Activated CD4-positive, alpha-beta T cell treated with anti-CD3 and anti-CD28 coated beads, Interleukin-2, amount 10 ng/mL, durations not matched to agents 24 days and 14 days (primary cell): ENCODE measurements at regions not wholly inside any gene's neighbourhood (a gene's known extent, or its start where the extent isn't known, plus 50 kb on each side); places are given as distances from the start of the nearest gene placed in this dataset.

Experiments used
- DNase-seq: peaks from one replicate; pipeline ENCODE4 v3.0.0; 2022
- H3K27ac Mint-ChIP-seq: one replicate; pipeline ENCODE4 v1.8.0; 2022; ENCODE audit warnings: mild to moderate bottlenecking, mixed read lengths
- H3K27me3 Mint-ChIP-seq: one replicate; pipeline ENCODE4 v1.8.0; 2022; ENCODE audit warnings: mixed read lengths
- H3K36me3 Mint-ChIP-seq: one replicate; pipeline ENCODE4 v1.8.0; 2022; ENCODE audit warnings: low read depth, mild to moderate bottlenecking, mixed read lengths
- H3K4me1 Mint-ChIP-seq: one replicate; pipeline ENCODE4 v1.8.0; 2021; ENCODE audit warnings: mixed read lengths
- H3K4me3 Mint-ChIP-seq: one replicate; pipeline ENCODE4 v1.8.0; 2022; ENCODE audit warnings: mild to moderate bottlenecking, moderate library complexity, mixed read lengths
- H3K9me3 Mint-ChIP-seq: one replicate; pipeline ENCODE4 v1.8.0; 2021; ENCODE audit warnings: mixed read lengths
- intact Hi-C: fragments of 100-400 bp; cut with micrococcal nuclease; formaldehyde crosslinking; loops from one replicate; pipeline ENCODE4 v1.15.1; 2023

GRCh38 chr3:68428495-68428894 lies 503.9 kb downstream of the TAFA4 start:
- no peak for DNase-seq
- no peaks in the 10 kb centered on the region for H3K4me1 Mint-ChIP-seq
- peaks cover 5% of the 10 kb centered on the region for H3K9me3 Mint-ChIP-seq
- no peaks in the 10 kb centered on the region for H3K36me3 Mint-ChIP-seq
- H3K27ac Mint-ChIP-seq: no peak overlapping the region
- intact Hi-C loops: no loop called here
- H3K4me3 Mint-ChIP-seq: no peak overlapping the region
- H3K27me3 Mint-ChIP-seq: no peaks in the 10 kb centered on the region

- no peak for DNase-seq
- intact Hi-C loops: no loop called here
- no peaks in the 10 kb centered on the region for H3K36me3 Mint-ChIP-seq
Measured at GRCh38 chr3:68424796-68425460, 507.4 kb downstream of the TAFA4 start.

GRCh38 chr3:68408626-68409025 lies 523.7 kb downstream of the TAFA4 start:
- H3K4me1 Mint-ChIP-seq: no peaks in the 10 kb centered on the region
- no peaks in the 10 kb centered on the region for H3K27me3 Mint-ChIP-seq
- intact Hi-C loops: no loop called here
- H3K4me3 Mint-ChIP-seq: no peak overlapping the region
- no peak for DNase-seq
- peaks cover 6% of the 10 kb centered on the region for H3K9me3 Mint-ChIP-seq
- no peak overlapping the region for H3K27ac Mint-ChIP-seq
- no peaks in the 10 kb centered on the region for H3K36me3 Mint-ChIP-seq

More at GRCh38 chr3:68424796-68425460, 507.4 kb downstream of the TAFA4 start:
- Mint-ChIP-seq H3K9me3 (no peaks in the 10 kb centered on the region), H3K27me3 (no peaks in the 10 kb centered on the region), H3K27ac (no peak overlapping the region), H3K4me1 (no peaks in the 10 kb centered on the region), H3K4me3 (no peak overlapping the region)

- H3K9me3 Mint-ChIP-seq: peaks cover 4% of the 10 kb centered on the region
- no peaks in the 10 kb centered on the region for H3K27me3 Mint-ChIP-seq
- intact Hi-C loops: no loop called here
- H3K4me1 Mint-ChIP-seq: no peaks in the 10 kb centered on the region
- DNase-seq: no peak
- no peaks in the 10 kb centered on the region for H3K36me3 Mint-ChIP-seq
- H3K4me3 Mint-ChIP-seq: no peak overlapping the region
- no peak overlapping the region for H3K27ac Mint-ChIP-seq
Measured at GRCh38 chr3:68403741-68404140, 528.6 kb downstream of the TAFA4 start.

DNA sequence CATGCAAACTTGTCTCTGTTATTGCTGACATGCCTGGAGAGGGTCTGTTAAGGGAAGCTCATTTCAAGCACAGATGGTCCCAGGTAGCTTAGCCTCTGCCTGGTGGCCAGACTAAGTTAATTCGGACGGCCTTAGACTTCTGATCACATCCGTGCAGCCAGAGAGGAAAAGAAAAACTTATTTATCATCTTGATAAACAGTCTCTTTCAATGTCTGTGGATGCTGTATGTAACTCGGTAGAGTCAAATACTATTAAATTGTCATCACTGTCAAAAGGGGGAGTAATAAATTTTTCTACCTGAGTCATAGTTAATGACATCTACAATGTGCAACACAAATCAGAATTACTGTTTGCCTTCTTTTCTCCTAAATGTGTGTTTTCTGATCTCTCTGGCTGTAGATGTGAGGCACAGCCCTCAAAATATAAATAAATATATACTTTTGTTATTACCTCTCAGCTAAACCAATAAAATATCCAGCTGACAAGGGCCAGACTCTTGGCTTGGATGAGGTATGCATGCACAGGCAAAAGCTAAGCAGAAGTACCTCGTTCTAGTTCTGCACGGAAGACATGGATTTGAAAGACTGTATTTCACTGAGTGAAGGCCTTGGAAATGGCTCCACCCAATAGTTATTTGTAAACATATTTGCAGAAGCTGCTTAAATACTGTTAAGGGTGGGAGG lies 530.0 kb downstream of the TAFA4 start:
- DNase-seq: no peak
- Mint-ChIP-seq H3K27ac (no peak overlapping the region), H3K9me3 (peaks cover 4% of the 10 kb centered on the region)

DNA sequence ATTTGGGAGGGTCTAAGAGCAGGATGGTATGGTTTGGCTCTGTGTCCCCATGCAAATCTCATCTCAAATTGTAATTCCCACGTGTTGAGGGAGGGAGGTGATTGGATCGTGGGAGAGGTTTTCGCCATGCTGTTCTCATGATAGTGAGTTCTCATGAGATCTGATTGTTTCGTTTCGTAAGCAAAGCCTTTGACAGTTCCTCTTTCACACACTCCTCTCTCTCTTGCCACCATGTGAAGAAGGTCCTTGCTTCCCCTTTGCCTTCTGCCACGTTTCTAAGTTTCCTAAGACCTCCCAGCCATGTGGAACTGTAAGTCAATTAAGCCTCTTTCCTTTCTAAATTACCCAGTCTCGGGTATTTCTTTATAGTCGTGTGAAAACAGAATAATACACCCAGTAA lies 553.7 kb downstream of the TAFA4 start:
- Mint-ChIP-seq H3K27ac (no peak overlapping the region), H3K27me3 (no peaks in the 10 kb centered on the region), H3K36me3 (no peaks in the 10 kb centered on the region), H3K9me3 (peaks cover 35% of the 10 kb centered on the region), H3K4me3 (no peak overlapping the region), H3K4me1 (no peaks in the 10 kb centered on the region)
- DNase-seq: no peak
- intact Hi-C loops: no loop called here

More for the DNA sequence above, 530.0 kb downstream of the TAFA4 start:
- no peaks in the 10 kb centered on the region for H3K4me1 Mint-ChIP-seq
- intact Hi-C loops: no loop called here
- H3K36me3 Mint-ChIP-seq: no peaks in the 10 kb centered on the region
- no peak overlapping the region for H3K4me3 Mint-ChIP-seq
- H3K27me3 Mint-ChIP-seq: no peaks in the 10 kb centered on the region

DNA sequence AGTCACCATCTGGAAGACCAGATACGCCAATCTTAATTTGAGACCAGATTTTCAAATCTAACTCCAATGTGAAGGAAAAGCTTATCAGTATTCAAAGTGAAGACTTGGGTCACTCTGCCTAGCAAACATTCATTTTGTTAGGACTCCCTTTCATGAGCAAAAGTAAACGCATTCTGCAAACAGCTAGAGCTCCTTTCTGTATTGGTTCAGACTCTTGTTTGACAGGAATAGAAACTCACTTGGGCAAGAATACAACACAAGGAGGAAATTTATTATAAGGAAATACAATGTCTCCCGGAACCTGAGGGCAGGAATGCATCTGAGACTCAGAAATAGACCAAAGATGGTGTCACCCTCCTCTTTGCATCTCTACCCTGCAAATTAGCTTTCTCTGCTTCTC lies 558.6 kb downstream of the TAFA4 start:
- H3K27ac Mint-ChIP-seq: no peak overlapping the region
- intact Hi-C loops: no loop called here
- no peaks in the 10 kb centered on the region for H3K36me3 Mint-ChIP-seq

DNA sequence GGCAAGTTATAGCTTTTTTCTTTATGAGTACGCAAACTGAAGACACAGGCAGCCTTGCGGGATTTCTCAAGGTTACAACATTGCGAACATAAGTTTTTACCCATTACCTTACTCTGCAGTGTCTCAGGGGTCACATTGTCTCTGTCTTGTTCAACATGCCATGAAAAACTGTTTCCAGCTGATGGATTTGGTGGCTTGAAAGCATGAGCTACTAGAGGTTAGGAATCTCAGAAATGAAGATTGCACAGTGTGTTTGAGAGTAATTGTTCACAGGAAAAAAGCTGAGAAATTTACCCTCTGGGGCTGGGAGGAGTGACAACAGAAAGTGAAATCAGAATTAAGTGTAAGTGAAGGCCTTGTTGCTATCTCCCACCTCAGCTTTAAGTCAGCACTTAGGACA lies 568.6 kb downstream of the TAFA4 start:
- Mint-ChIP-seq H3K27ac (no peak overlapping the region), H3K4me3 (no peak overlapping the region), H3K4me1 (no peaks in the 10 kb centered on the region), H3K9me3 (no peaks in the 10 kb centered on the region), H3K36me3 (no peaks in the 10 kb centered on the region), H3K27me3 (no peaks in the 10 kb centered on the region)
- DNase-seq: no peak
- intact Hi-C loops: no loop called here

More for the DNA sequence above, 558.6 kb downstream of the TAFA4 start:
- H3K27me3 Mint-ChIP-seq: no peaks in the 10 kb centered on the region
- no peak overlapping the region for H3K4me3 Mint-ChIP-seq
- no peak for DNase-seq
- no peaks in the 10 kb centered on the region for H3K4me1 Mint-ChIP-seq
- peaks cover 17% of the 10 kb centered on the region for H3K9me3 Mint-ChIP-seq

DNA sequence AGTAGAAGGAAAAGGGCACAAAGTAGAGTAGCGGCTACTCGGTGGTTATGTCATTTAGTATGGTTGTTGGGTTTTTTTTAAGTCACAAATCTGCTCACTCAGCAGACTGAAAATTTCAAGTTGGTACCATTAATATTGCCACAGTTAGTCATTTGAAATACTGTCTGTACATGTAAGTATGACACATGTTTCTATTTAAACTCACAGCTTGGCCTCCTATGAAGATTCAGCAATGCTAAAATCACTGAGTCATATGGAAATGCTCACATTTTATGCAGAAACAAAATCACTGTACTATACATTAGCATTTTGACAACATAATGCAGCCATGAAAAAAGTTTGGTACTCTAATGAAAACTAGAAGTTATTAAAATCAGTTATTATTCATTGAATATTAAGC lies 571.9 kb downstream of the TAFA4 start:
- no peaks in the 10 kb centered on the region for H3K9me3 Mint-ChIP-seq
- intact Hi-C loops: no loop called here
- DNase-seq: no peak
- no peaks in the 10 kb centered on the region for H3K36me3 Mint-ChIP-seq
- H3K27me3 Mint-ChIP-seq: no peaks in the 10 kb centered on the region
- no peak overlapping the region for H3K27ac Mint-ChIP-seq
- no peak overlapping the region for H3K4me3 Mint-ChIP-seq
- no peaks in the 10 kb centered on the region for H3K4me1 Mint-ChIP-seq

- no peaks in the 10 kb centered on the region for H3K9me3 Mint-ChIP-seq
- intact Hi-C loops: no loop called here
- no peak overlapping the region for H3K27ac Mint-ChIP-seq
- no peaks in the 10 kb centered on the region for H3K27me3 Mint-ChIP-seq
- no peak overlapping the region for H3K4me3 Mint-ChIP-seq
- no peaks in the 10 kb centered on the region for H3K4me1 Mint-ChIP-seq
- H3K36me3 Mint-ChIP-seq: no peaks in the 10 kb centered on the region
- no peak for DNase-seq
Measured at GRCh38 chr3:68345781-68346180, 586.6 kb downstream of the TAFA4 start.

DNA sequence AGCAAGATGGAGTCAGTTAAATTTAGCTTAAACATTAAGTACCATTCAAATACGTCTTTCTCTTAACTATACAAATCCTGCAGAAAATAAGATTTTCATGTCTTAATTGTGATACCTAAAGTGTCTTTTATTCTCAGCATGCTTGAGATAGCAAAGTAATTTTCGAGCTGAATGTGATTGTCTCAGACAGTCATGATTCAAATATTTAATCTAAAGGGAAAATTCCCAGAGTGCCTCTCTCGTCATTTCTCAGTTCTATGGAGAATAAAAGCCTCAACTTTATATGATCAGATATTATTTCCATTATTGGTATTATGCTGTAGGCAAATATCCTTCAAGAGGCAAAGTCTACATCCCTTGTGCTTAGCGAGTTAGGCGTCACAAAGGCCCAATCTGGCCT lies 589.9 kb downstream of the TAFA4 start:
- Mint-ChIP-seq H3K36me3 (no peaks in the 10 kb centered on the region), H3K4me1 (no peaks in the 10 kb centered on the region), H3K27me3 (no peaks in the 10 kb centered on the region), H3K4me3 (no peak overlapping the region), H3K9me3 (no peaks in the 10 kb centered on the region), H3K27ac (no peak overlapping the region)
- DNase-seq: no peak
- intact Hi-C loops: no loop called here

DNA sequence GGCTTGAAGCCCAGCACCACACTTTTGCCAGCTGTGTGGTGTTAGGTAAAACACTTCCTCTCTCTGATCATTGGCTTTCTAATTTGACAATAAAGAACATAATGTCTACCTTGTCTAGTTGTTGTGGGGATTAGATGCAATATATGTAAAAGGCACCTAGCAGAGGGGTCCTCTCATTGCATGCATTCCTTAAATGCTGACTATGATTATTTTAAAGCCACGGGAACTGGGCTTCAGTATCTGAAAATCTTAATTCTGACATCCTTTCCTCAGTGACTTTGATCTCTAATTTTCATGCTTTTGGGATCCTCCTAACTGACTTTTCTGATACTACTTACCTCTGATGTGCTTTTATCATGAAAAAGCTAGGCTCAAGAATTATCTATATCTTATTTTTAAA lies 596.3 kb downstream of the TAFA4 start:
- no peaks in the 10 kb centered on the region for H3K4me1 Mint-ChIP-seq
- intact Hi-C loops: no loop called here
- no peaks in the 10 kb centered on the region for H3K27me3 Mint-ChIP-seq
- H3K27ac Mint-ChIP-seq: no peak overlapping the region
- no peaks in the 10 kb centered on the region for H3K36me3 Mint-ChIP-seq
- no peaks in the 10 kb centered on the region for H3K9me3 Mint-ChIP-seq
- H3K4me3 Mint-ChIP-seq: no peak overlapping the region
- no peak for DNase-seq

- Mint-ChIP-seq H3K4me3 (no peak overlapping the region), H3K4me1 (no peaks in the 10 kb centered on the region), H3K9me3 (peaks cover under 1% of the 10 kb centered on the region), H3K27ac (no peak overlapping the region), H3K36me3 (no peaks in the 10 kb centered on the region), H3K27me3 (no peaks in the 10 kb centered on the region)
- intact Hi-C loops: no loop called here
- DNase-seq: no peak
Measured at GRCh38 chr3:68334367-68334986, 597.9 kb downstream of the TAFA4 start.

DNA sequence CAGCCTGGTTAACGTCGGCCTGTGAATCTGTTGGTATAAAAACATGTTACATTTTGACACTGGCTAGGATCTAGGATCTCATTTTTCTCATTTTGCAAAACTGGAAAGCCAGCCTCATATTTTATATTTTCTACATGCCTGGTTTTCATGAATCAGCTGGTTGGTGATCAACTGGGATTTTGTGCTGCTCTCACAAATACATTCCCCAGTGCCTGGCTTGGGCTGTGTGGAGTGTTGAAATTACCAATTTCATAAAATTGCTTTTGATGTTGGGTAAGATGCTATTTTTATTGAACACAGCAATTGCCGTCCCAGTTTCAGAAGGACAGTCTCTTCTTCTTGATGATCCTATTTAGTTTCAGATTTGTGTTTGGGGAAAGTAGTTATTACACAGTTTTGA lies 604.3 kb downstream of the TAFA4 start:
- intact Hi-C loops: no loop called here
- H3K27me3 Mint-ChIP-seq: no peaks in the 10 kb centered on the region
- no peak overlapping the region for H3K27ac Mint-ChIP-seq
- H3K36me3 Mint-ChIP-seq: no peaks in the 10 kb centered on the region
- peaks cover 8% of the 10 kb centered on the region for H3K9me3 Mint-ChIP-seq
- H3K4me1 Mint-ChIP-seq: no peaks in the 10 kb centered on the region
- DNase-seq: no peak
- H3K4me3 Mint-ChIP-seq: no peak overlapping the region
